PFSK-1 (cell line): ENCODE measurements at regions not wholly inside any gene's neighbourhood (a gene's known extent, or its start where the extent isn't known, plus 50 kb on each side); places are given as distances from the start of the nearest gene placed in this dataset.

Experiments used
- FOXP2 ChIP-seq: optimal IDR thresholded peaks from 2 replicates; pipeline ENCODE3; 2011; ENCODE audit warnings: borderline replicate concordance, control low read depth, inconsistent platforms; ENCODE audit not compliant: insufficient read depth; ENCODE audit errors: extremely low read length, extremely low read depth
- POLR2AphosphoS5 ChIP-seq: IDR thresholded peaks from 2 replicates; pipeline ENCODE4 v1.6.1; 2012; ENCODE audit warnings: low read depth, mild to moderate bottlenecking, control low read depth, low read length, moderate library complexity
- SIN3A ChIP-seq: IDR thresholded peaks from 2 replicates; pipeline ENCODE4 v1.6.1; 2012; ENCODE audit warnings: mild to moderate bottlenecking, low read length, moderate library complexity, borderline replicate concordance; ENCODE audit not compliant: insufficient read depth
- TAF1 ChIP-seq: IDR thresholded peaks from 2 replicates; pipeline ENCODE4 v1.6.1; 2012; ENCODE audit warnings: low read length, control low read depth, borderline replicate concordance; ENCODE audit not compliant: insufficient read depth
- TF ChIP-seq, protein P1 (sequence below), 2 experiments: IDR thresholded peaks; 2 replicates each; pipeline versions ENCODE4 v1.6.1 to v1.8.0; 2011 to 2012; ENCODE audit warnings: low read depth in 2 of 2, low read length in 2 of 2, control low read depth in 1 of 2, inconsistent platforms in 1 of 2, mild to moderate bottlenecking in 1 of 2, moderate library complexity in 1 of 2; ENCODE audit not compliant: insufficient read depth in 1 of 2

DNA sequence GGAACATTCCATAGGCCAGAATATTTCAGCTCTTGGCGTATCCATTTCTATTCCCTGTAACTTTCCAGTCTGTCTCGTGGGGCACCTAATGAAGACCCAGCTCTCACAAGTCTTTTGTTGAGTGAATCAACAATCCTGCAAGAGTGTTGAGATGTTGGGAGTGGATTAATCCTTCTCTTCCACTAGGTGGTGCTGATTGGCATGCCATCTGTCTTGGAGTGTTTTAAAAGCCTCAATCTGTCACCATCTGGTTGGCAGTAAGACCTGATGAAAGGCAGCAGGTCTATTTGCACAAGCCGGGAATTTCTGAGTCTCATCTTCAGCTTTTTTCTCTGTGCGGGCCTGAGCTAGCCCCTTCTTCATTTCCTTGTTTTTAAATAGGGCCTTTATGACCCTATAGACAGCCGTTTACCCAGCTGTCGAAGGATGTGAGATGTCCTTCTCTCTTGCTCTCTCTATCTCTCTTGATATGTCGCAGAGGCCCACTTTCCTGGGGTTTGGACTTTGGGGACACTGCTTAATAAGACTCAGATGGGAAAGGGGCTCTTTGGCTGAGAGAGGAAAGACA is 180.5 kb downstream of the ZNF365 start:
- TF ChIP-seq POLR2AphosphoS5 (no peak), SIN3A (no peak), TAF1 (no peak), FOXP2 (no peak)
- TF ChIP-seq, protein P1, sequence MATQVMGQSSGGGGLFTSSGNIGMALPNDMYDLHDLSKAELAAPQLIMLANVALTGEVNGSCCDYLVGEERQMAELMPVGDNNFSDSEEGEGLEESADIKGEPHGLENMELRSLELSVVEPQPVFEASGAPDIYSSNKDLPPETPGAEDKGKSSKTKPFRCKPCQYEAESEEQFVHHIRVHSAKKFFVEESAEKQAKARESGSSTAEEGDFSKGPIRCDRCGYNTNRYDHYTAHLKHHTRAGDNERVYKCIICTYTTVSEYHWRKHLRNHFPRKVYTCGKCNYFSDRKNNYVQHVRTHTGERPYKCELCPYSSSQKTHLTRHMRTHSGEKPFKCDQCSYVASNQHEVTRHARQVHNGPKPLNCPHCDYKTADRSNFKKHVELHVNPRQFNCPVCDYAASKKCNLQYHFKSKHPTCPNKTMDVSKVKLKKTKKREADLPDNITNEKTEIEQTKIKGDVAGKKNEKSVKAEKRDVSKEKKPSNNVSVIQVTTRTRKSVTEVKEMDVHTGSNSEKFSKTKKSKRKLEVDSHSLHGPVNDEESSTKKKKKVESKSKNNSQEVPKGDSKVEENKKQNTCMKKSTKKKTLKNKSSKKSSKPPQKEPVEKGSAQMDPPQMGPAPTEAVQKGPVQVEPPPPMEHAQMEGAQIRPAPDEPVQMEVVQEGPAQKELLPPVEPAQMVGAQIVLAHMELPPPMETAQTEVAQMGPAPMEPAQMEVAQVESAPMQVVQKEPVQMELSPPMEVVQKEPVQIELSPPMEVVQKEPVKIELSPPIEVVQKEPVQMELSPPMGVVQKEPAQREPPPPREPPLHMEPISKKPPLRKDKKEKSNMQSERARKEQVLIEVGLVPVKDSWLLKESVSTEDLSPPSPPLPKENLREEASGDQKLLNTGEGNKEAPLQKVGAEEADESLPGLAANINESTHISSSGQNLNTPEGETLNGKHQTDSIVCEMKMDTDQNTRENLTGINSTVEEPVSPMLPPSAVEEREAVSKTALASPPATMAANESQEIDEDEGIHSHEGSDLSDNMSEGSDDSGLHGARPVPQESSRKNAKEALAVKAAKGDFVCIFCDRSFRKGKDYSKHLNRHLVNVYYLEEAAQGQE (IDR thresholded peaks at IDR 0.05; ENCODE audit: insufficient read depth in 1 of 2, low read depth in 2 of 2, low read length in 2 of 2): no peak
